ENCODE measurements at regions not wholly inside any gene's neighbourhood (a gene's known extent, or its start where the extent isn't known, plus 50 kb on each side); places are given as distances from the start of the nearest gene placed in this dataset.

DNA sequence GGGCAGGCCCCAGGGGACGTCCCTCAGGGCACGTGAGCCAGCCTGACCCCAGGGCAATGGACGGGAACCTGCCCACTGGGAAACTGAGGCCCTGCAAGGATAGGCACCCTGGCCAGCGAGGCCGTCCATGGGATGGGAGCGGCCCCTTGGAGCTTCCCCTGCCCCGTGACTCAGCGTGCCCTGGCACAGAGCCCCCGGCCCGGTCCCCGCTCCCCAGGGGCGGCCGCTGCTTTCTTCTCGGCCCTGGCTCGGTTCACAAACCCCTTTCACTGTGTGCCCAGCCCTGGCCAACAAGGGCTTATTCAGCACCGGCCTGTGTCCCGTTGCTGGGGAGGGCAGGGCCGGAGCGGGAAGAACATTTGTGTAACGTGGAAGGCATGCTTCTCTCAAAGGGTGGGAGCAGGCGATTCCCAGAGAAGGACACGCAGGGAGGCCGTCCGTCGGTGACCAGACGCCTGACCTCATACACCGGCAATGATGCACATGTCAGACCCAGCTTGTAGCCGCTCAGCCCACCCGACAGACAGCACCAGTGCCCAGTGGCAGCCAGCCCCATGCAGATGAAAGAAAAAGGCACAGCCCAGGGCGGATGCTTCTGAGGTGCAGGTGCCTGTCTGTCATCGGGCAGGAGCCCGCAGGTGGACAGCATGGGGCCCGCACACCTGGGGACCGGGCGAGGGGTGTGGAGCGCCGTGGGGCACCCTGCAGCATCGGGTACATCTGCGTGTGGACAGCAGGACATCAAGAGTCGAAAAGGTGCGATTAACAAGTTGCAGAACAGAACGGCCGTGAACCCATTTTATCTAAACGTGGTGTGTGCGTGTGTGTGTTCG is 94.5 kb downstream of the PDGFA start:
- TF ChIP-seq, protein P1, sequence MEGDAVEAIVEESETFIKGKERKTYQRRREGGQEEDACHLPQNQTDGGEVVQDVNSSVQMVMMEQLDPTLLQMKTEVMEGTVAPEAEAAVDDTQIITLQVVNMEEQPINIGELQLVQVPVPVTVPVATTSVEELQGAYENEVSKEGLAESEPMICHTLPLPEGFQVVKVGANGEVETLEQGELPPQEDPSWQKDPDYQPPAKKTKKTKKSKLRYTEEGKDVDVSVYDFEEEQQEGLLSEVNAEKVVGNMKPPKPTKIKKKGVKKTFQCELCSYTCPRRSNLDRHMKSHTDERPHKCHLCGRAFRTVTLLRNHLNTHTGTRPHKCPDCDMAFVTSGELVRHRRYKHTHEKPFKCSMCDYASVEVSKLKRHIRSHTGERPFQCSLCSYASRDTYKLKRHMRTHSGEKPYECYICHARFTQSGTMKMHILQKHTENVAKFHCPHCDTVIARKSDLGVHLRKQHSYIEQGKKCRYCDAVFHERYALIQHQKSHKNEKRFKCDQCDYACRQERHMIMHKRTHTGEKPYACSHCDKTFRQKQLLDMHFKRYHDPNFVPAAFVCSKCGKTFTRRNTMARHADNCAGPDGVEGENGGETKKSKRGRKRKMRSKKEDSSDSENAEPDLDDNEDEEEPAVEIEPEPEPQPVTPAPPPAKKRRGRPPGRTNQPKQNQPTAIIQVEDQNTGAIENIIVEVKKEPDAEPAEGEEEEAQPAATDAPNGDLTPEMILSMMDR (IDR thresholded peaks at IDR 0.05; ENCODE audit: low read length) = no peak
- TF ChIP-seq EZH2 (optimal IDR thresholded peaks at IDR 0.05; ENCODE audit: low read depth, low read length) = no peak
